Superior temporal gyrus (tissue), 1 donor: ENCODE measurements at regions not wholly inside any gene's neighbourhood (a gene's known extent, or its start where the extent isn't known, plus 50 kb on each side); places are given as distances from the start of the nearest gene placed in this dataset.

Experiments
- DNase-seq: peaks from one replicate; pipeline ENCODE4 v3.0.0-alpha.2; 2016; ENCODE audit errors: extremely low spot score

DNA sequence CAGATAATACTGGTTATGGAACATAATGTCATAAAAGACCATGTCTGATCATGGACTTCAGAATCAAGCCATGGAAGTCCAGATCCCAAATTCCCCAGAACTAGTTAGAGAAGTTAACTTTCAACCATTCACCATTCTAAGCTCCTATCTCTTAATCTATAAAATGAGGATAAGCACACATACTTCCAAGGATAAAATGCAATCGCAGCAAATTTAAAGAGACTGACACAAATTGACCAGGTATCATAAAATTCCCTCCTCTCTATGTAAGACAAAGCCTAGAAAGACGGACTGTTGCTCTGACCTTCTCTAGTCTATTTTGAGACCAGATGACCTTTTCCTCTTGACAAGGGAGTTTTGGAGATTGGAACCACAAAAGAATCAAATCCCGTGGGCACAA, 426.7 kb downstream of the PLPP3 start:
- DNase-seq = no peak

DNA sequence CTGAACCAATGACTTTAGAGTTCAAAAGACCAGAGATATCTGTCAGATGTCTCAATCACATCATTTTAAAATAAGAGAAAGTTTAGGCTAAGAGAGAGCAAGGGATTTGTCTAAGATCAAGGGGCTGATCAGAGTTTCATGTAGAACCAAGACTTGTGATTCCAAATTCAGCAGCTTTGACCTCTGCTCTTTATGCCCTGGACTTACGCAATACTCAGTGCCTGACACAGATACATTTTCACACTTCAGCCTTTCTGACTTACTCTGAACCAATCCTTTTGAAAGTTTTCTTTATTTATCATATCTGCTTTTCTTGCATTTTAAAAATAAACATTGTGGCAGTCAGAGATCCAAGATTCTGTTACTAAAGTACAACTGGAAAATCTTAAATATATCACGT, 428.0 kb downstream of the PLPP3 start:
- no peak for DNase-seq

DNA sequence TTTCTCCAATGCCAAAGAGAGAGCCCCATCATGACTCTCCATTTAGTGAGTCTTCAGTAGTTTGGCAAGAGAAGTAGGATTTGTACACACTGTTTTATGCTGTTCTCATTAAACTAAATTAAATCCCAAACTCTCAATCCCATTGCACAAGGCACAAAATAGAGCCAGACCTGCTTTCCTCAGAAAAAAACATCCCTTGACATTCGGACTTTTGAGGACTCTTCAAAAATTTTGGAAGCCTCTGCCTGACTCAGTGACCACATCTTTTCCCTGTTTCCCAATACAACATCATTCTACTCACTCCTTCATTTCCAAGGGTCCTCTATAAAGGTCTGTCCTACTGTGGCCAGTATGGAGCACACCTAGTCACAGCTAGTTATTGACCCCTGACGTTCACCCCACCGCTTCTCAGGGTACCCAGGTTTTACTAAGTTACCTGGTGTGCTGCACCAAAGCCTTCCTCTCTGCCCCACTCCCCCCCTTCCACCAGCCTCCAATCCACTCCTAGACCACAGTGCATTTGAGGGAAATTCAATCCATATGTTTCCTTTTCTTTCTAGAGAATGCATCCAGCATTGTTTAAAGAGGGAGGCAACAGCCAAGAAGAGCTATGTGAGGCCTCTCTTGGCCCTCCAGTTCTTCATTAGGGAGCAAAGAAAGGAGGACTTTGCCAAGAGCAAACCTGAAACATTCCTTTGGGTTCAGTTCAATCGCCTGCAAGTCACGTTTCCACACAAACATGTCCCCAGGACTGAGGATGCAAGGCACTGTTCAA, 428.7 kb downstream of the PLPP3 start:
- no peak for DNase-seq

- no peak for DNase-seq
Measured at GRCh38 chr1:56149761-56150160, 429.6 kb downstream of the PLPP3 start.

- no peak for DNase-seq
Measured at GRCh38 chr1:56148326-56149193, 430.8 kb downstream of the PLPP3 start.

GRCh38 chr1:56147459-56147858, 431.9 kb downstream of the PLPP3 start:
- no peak for DNase-seq

- no peak for DNase-seq
Measured at GRCh38 chr1:56147034-56147433, 432.3 kb downstream of the PLPP3 start.

GRCh38 chr1:56146449-56146848, 432.9 kb downstream of the PLPP3 start:
- no peak for DNase-seq

GRCh38 chr1:56145581-56145980, 433.8 kb downstream of the PLPP3 start:
- no peak for DNase-seq

GRCh38 chr1:56142301-56142700, 437.1 kb downstream of the PLPP3 start:
- DNase-seq = no peak

DNA sequence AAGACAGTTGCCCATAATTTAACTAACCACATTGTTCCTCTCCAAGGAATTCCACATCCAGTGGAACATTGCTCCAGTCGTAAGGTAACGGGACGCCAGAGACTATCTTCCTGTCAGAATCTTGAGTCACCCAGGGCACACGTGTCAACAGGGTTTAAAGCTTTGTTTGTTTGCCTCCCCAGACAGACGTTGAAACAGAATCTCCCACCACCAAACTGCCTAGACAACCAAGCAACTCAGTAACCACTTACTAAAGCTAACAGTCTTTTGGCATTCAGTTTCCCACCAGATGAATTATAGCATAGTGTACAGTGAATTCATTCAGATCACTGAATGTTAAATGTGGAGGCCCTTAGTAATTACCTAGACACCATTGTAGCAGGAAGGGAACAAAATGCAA, 439.5 kb downstream of the PLPP3 start:
- DNase-seq = no peak

- no peak for DNase-seq
Measured at GRCh38 chr1:56137521-56138505, 441.6 kb downstream of the PLPP3 start.

GRCh38 chr1:56137090-56137489, 442.3 kb downstream of the PLPP3 start:
- DNase-seq = no peak

GRCh38 chr1:56135864-56136147, 443.6 kb downstream of the PLPP3 start:
- no peak for DNase-seq

DNA sequence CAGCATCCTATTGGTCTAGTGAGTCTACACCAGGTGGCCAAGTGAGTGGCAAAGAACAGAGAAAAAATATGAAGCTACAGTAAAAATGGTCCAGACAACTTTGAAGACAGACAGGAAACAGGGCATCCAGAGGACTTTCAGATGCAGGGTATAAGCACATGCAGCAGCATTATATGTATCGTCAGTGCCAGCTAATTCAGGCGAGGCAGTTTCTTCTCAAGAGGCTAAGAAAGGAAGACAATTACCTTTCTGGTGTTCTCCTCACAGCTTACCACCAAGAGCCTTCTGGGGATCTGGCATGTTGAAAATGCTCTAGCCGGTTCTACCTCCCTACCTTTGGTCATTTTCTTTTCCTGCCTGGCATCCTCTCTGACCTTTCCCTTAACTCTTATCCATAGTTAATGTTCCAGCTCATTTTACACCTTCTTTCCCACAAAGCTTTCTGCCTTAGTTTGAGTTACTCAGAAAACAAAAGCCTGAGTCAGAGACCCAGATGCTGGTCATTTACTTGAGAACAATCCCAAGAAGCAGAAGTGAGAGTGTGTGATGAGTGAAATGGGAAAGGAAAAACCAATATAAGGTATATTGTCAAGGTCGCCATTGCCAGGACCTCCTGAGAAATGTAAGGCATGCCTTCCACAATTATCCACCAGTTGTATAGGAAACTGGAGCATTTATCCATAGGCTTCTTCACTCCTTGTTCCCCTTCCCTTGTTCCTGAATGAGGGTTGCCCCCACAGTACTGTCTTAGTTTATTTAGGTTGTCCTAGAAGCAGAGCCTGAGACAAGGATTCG, 444.1 kb downstream of the PLPP3 start:
- DNase-seq = no peak

GRCh38 chr1:56133522-56134472, 445.6 kb downstream of the PLPP3 start:
- no peak for DNase-seq

- DNase-seq = no peak
Measured at GRCh38 chr1:56132520-56132919, 446.8 kb downstream of the PLPP3 start.

GRCh38 chr1:56129837-56130236, 449.5 kb downstream of the PLPP3 start:
- no peak for DNase-seq

DNA sequence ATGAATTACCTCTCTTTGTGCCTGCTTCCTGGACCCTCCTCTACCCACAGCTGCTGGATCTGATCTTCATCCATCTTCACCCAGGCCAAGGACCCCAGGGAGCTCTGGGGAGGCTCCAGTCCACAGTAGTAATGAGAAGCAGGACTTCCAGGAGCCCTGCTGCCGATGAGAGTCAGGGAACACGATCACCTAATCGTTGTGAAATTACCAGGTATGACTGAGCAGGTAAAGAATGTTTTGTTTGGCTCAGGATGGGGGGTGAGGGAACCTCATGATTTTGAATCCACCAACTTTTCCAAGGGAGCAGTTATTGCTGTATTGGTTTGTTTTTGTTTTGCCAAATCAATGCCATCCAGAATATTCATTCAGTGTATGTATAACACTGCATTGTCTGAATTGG, 454.0 kb downstream of the PLPP3 start:
- no peak for DNase-seq

GRCh38 chr1:56123826-56124225, 455.5 kb downstream of the PLPP3 start:
- DNase-seq = no peak
